Neural cell (in vitro differentiated cells): ENCODE measurements at regions not wholly inside any gene's neighbourhood (a gene's known extent, or its start where the extent isn't known, plus 50 kb on each side); places are given as distances from the start of the nearest gene placed in this dataset.

ENCODE experiments used
- H2AFZ ChIP-seq: fragments of 200-600, 300-800 bp; sonication (generic), shearing (Covaris generic); 2 replicates; pipeline ENCODE4 v1.6.0; 2014; ENCODE audit warnings: low read depth, mild to moderate bottlenecking, antibody characterized with exemption, low read length, moderate library complexity
- H3F3A ChIP-seq: fragments of 200-600 bp; shearing (Covaris generic); 2 replicates; pipeline ENCODE4 v1.6.1; 2016; ENCODE audit warnings: mild to moderate bottlenecking, moderate library complexity, mixed read lengths, antibody characterized with exemption, low read length; ENCODE audit not compliant: insufficient read depth, poor library complexity, severe bottlenecking
- H3K27ac ChIP-seq: fragments of 200-600, 300-800 bp; sonication (generic), shearing (Covaris generic); 2 replicates; pipeline ENCODE4 v1.5.1; 2014; ENCODE audit warnings: mild to moderate bottlenecking, low read length, moderate library complexity
- H3K27me3 ChIP-seq: fragments of 300-800, 200-600 bp; sonication (generic), shearing (Covaris generic); 2 replicates; pipeline ENCODE4 v1.6.0; 2014; ENCODE audit warnings: mild to moderate bottlenecking, low read depth, low read length, moderate library complexity; ENCODE audit not compliant: insufficient read depth
- H3K36me3 ChIP-seq: fragments of 300-800, 200-600 bp; sonication (generic), shearing (Covaris generic); 2 replicates; pipeline ENCODE4 v1.5.1; 2014; ENCODE audit warnings: mild to moderate bottlenecking, antibody characterized with exemption, low read length, moderate library complexity; ENCODE audit not compliant: insufficient read depth
- H3K4me2 ChIP-seq: fragments of 300-800, 200-600 bp; sonication (generic), shearing (Covaris generic); 2 replicates; pipeline ENCODE4 v1.6.0; 2014; ENCODE audit warnings: mild to moderate bottlenecking, low read length
- H3K4me3 ChIP-seq: fragments of 300-800, 200-600 bp; sonication (generic), shearing (Covaris generic); 2 replicates; pipeline ENCODE4 v1.5.1; 2014; ENCODE audit warnings: mild to moderate bottlenecking, low read length, moderate library complexity
- H3K79me2 ChIP-seq: fragments of 200-600 bp; shearing (Covaris generic); replicated peaks from 2 replicates; pipeline ENCODE4 v1.6.0; 2014; ENCODE audit warnings: mild to moderate bottlenecking, low read length, moderate library complexity; ENCODE audit not compliant: insufficient read depth
- H3K9ac ChIP-seq: fragments of 300-800, 200-600 bp; sonication (generic), shearing (Covaris generic); 2 replicates; pipeline ENCODE4 v1.6.1; 2016; ENCODE audit warnings: mild to moderate bottlenecking, low read length, mixed read lengths
- H3K9me2 ChIP-seq: fragments of 200-600 bp; shearing (Covaris generic); 2 replicates; pipeline ENCODE4 v1.6.1; 2016; ENCODE audit warnings: mild to moderate bottlenecking, low read length, mixed read lengths; ENCODE audit not compliant: insufficient read depth
- H3K9me3 ChIP-seq: fragments of 200-600, 300-800 bp; sonication (generic), shearing (Covaris generic); 2 replicates; pipeline ENCODE4 v1.6.1; 2016; ENCODE audit warnings: mild to moderate bottlenecking, mixed run types, low read length, moderate library complexity, mixed read lengths
- H4K20me1 ChIP-seq: fragments of 200-600 bp; shearing (Covaris generic); 2 replicates; pipeline ENCODE4 v1.6.1; 2016; ENCODE audit warnings: mild to moderate bottlenecking, mixed run types; ENCODE audit not compliant: insufficient read depth
- CTCF ChIP-seq: fragments of 450-650 bp; IDR thresholded peaks from 2 replicates; pipeline ENCODE4 v1.5.1; 2014; ENCODE audit warnings: antibody characterized with exemption, mild to moderate bottlenecking, moderate library complexity; ENCODE audit not compliant: poor library complexity, severe bottlenecking
- EP300 ChIP-seq: fragments of 450-650 bp; conservative IDR thresholded peaks from 2 replicates; pipeline ENCODE4 v1.6.1; 2014; ENCODE audit warnings: antibody characterized with exemption, mild to moderate bottlenecking, moderate library complexity; ENCODE audit not compliant: poor library complexity, severe bottlenecking
- EZH2 ChIP-seq: fragments of 200-600, 300-800 bp; shearing (Covaris generic), sonication (generic); IDR thresholded peaks from 2 replicates; pipeline ENCODE4 v1.6.1; 2014; ENCODE audit warnings: antibody characterized with exemption, low read length, borderline replicate concordance, mild to moderate bottlenecking; ENCODE audit not compliant: insufficient read depth, poor library complexity, severe bottlenecking
- MXI1 ChIP-seq: fragments of 450-650 bp; conservative IDR thresholded peaks from 2 replicates; pipeline ENCODE4 v1.6.1; 2014; ENCODE audit warnings: antibody characterized with exemption, mild to moderate bottlenecking; ENCODE audit not compliant: poor library complexity, severe bottlenecking
- POLR2AphosphoS5 ChIP-seq: IDR thresholded peaks from 2 replicates; pipeline ENCODE4 v1.6.1; 2012
- RAD21 ChIP-seq: fragments of 450-650 bp; conservative IDR thresholded peaks from 2 replicates; pipeline ENCODE4 v1.6.1; 2014; ENCODE audit warnings: antibody characterized with exemption, mild to moderate bottlenecking, moderate library complexity
- REST ChIP-seq: IDR thresholded peaks from 2 replicates; pipeline ENCODE4 v1.6.1; 2012; ENCODE audit warnings: borderline replicate concordance
- SMC3 ChIP-seq: fragments of 450-650 bp; conservative IDR thresholded peaks from 2 replicates; pipeline ENCODE4 v1.6.1; 2014; ENCODE audit warnings: antibody characterized with exemption, mild to moderate bottlenecking, moderate library complexity; ENCODE audit not compliant: poor library complexity
- TAF1 ChIP-seq: IDR thresholded peaks from 2 replicates; pipeline ENCODE4 v1.6.1; 2012; ENCODE audit warnings: low read depth

GRCh38 chr3:176526942-176527341 is 670.3 kb downstream of the TBL1XR1 start:
- no peak for TF ChIP-seq REST
- TF ChIP-seq POLR2AphosphoS5, result no peak
- TF ChIP-seq RAD21, result no peak
- TF ChIP-seq TAF1, result no peak
- H4K20me1 ChIP-seq, result no peaks in the 10 kb centered on the region
- no peak overlapping the region for H3K4me2 ChIP-seq
- H2AFZ ChIP-seq, result no peak overlapping the region
- no peaks in the 10 kb centered on the region for H3K27me3 ChIP-seq
- H3K9ac ChIP-seq, result no peak overlapping the region
- no peaks in the 10 kb centered on the region for H3K9me2 ChIP-seq
- H3F3A ChIP-seq, result no peaks in the 10 kb centered on the region
- no peaks in the 10 kb centered on the region for H3K9me3 ChIP-seq
- no peaks in the 10 kb centered on the region for H3K79me2 ChIP-seq
- no peak overlapping the region for H3K4me3 ChIP-seq
- H3K27ac ChIP-seq, result no peak overlapping the region
- no peaks in the 10 kb centered on the region for H3K36me3 ChIP-seq

- H3K9me2 ChIP-seq, result no peaks in the 10 kb centered on the region
- H3K27ac ChIP-seq, result no peak overlapping the region
- H3K9ac ChIP-seq, result no peak overlapping the region
- H3F3A ChIP-seq, result no peaks in the 10 kb centered on the region
- H3K79me2 ChIP-seq, result no peaks in the 10 kb centered on the region
- H3K36me3 ChIP-seq, result no peaks in the 10 kb centered on the region
- no peaks in the 10 kb centered on the region for H4K20me1 ChIP-seq
- H3K4me3 ChIP-seq, result no peak overlapping the region
- no peaks in the 10 kb centered on the region for H3K9me3 ChIP-seq
- no peak overlapping the region for H2AFZ ChIP-seq
- no peak for TF ChIP-seq MXI1
- TF ChIP-seq CTCF, result no peak
- TF ChIP-seq EZH2, result no peak
- TF ChIP-seq POLR2AphosphoS5, result no peak
- no peak for TF ChIP-seq SMC3
- TF ChIP-seq EP300, result no peak
- TF ChIP-seq TAF1, result no peak
- no peak for TF ChIP-seq REST
- H3K4me2 ChIP-seq, result no peak overlapping the region
- H3K27me3 ChIP-seq, result no peaks in the 10 kb centered on the region
Observed at GRCh38 chr3:176526225-176526624, 671.1 kb downstream of the TBL1XR1 start.
